ENCODE measurements at regions not wholly inside any gene's neighbourhood (a gene's known extent, or its start where the extent isn't known, plus 50 kb on each side); places are given as distances from the start of the nearest gene placed in this dataset.

DNA sequence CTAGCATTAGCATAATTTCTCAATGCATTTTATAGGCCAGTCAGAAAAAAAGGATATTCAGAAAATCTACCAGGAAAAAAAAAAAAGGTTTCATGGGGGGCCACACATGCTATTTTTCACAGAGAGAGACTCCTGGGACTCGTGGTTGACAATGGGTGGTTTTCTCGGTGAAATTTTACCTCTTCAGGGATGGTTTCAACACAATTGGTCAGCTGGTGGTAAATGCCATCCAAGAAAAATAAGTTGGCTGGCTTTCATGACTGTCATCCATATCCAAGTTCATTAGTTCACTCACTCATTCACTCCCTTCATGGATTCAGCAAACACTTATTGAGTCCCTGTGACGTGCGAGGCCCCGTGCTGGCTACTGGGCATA, 217.3 kb downstream of the SHQ1 start:
- Histone ChIP-seq H2AFZ (ENCODE audit: low read depth, low read length) (no peak overlapping the region), H3K9ac (replicated peaks; ENCODE audit: extremely low read depth, insufficient read depth, low read length) (no peak overlapping the region), H3K4me2 (ENCODE audit: insufficient read depth, low read length) (no peak overlapping the region), H3K4me3 (replicated peaks in 1 of 3; ENCODE audit: insufficient read depth in 1 of 3, low read depth in 1 of 3, low read length in 3 of 3) (no peak overlapping the region), H3K9me3 (replicated peaks; ENCODE audit: control insufficient read depth, insufficient read depth, low read length) (no peaks in the 10 kb centered on the region), H3K9me1 (replicated peaks; ENCODE audit: control insufficient read depth, extremely low read depth, insufficient read depth, low read length) (no peaks in the 10 kb centered on the region), H3K79me2 (ENCODE audit: control insufficient read depth, insufficient read depth, low read length) (no peaks in the 10 kb centered on the region), H3K27me3 (ENCODE audit: control insufficient read depth in 2 of 2, insufficient read depth in 2 of 2, low read length in 2 of 2) (no peaks in the 10 kb centered on the region), H3K4me1 (ENCODE audit: control insufficient read depth, extremely low read depth, insufficient read depth, low read length) (no peaks in the 10 kb centered on the region), H3K36me3 (ENCODE audit: control insufficient read depth in 2 of 2, extremely low read depth in 1 of 2, insufficient read depth in 2 of 2, low read length in 2 of 2) (no peaks in the 10 kb centered on the region), H3K27ac (ENCODE audit: insufficient read depth, low read depth, low read length) (no peak overlapping the region), H4K20me1 (replicated peaks; ENCODE audit: control insufficient read depth, extremely low read depth, insufficient read depth, low read length) (no peaks in the 10 kb centered on the region)
- dilution Hi-C loops (cut with MboI; ENCODE audit: extremely low pct_ligation_motif_present, low sequenced_read_pairs) (no loop called here), intact Hi-C loops (cut with micrococcal nuclease) (no loop called here)
- DNase-seq (ENCODE audit: low read depth, low spot score) = no peak
- TF ChIP-seq FOS (IDR thresholded peaks at IDR 0.05; ENCODE audit: borderline replicate concordance, insufficient read depth, low read length) = no peak
- BruUV-seq (replicated peaks) = no TSS peak
- no peak for FAIRE-seq
- ChIA-PET CTCF (interaction anchor here (2.0 kb wide), 1 partner anchor 35 kb away, joined by 8 read pairs; no protein-coding TSS in a partner anchor), POLR2A (no interaction called here)

DNA sequence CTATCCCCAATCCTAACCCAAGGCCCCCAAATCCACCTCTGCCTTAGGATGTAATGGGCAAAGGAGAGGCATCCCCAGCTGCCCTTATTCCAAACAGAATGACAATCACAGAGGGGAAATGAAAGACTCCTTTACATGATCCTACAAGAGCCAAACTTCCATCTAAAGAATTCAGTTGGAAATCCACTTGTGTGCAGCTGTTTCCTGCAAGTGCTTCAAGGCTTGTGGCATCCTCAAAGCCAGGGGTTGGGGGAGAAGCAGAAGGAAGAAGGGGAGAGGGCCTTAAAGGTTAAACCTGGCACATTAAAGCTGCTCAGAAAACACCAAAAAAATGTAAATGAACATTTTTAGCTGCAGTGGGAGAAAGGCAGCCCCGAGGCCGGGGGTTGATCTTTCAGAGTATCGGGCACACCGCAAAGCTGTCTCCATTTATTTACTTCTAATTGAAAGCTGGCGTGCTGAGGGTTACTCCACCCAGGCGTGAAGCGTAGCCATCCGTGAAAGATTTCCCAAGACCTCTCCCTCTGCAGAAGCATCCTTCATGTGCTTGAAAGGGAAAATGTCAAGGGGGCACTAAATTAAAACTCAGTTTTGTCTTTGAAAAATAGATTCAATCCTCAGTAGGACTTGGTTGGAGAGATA, 217.8 kb downstream of the SHQ1 start:
- Histone ChIP-seq H3K27ac (ENCODE audit: insufficient read depth, low read depth, low read length) (no peak overlapping the region), H3K9me3 (replicated peaks; ENCODE audit: control insufficient read depth, insufficient read depth, low read length) (no peaks in the 10 kb centered on the region), H3K4me1 (ENCODE audit: control insufficient read depth, extremely low read depth, insufficient read depth, low read length) (no peaks in the 10 kb centered on the region), H3K27me3 (ENCODE audit: control insufficient read depth in 2 of 2, insufficient read depth in 2 of 2, low read length in 2 of 2) (no peaks in the 10 kb centered on the region), H3K4me3 (replicated peaks in 1 of 3; ENCODE audit: insufficient read depth in 1 of 3, low read depth in 1 of 3, low read length in 3 of 3) (no peak overlapping the region), H3K4me2 (ENCODE audit: insufficient read depth, low read length) (no peak overlapping the region), H3K9me1 (replicated peaks; ENCODE audit: control insufficient read depth, extremely low read depth, insufficient read depth, low read length) (no peaks in the 10 kb centered on the region), H3K9ac (replicated peaks; ENCODE audit: extremely low read depth, insufficient read depth, low read length) (no peak overlapping the region), H3K79me2 (ENCODE audit: control insufficient read depth, insufficient read depth, low read length) (no peaks in the 10 kb centered on the region), H2AFZ (ENCODE audit: low read depth, low read length) (no peak overlapping the region), H3K36me3 (ENCODE audit: control insufficient read depth in 2 of 2, extremely low read depth in 1 of 2, insufficient read depth in 2 of 2, low read length in 2 of 2) (no peaks in the 10 kb centered on the region), H4K20me1 (replicated peaks; ENCODE audit: control insufficient read depth, extremely low read depth, insufficient read depth, low read length) (no peaks in the 10 kb centered on the region)
- ChIA-PET POLR2A (no interaction called here), CTCF (interaction anchor here (2.0 kb wide), 1 partner anchor 35 kb away, joined by 8 read pairs; no protein-coding TSS in a partner anchor)
- dilution Hi-C loops (cut with MboI; ENCODE audit: extremely low pct_ligation_motif_present, low sequenced_read_pairs) (no loop called here), intact Hi-C loops (cut with micrococcal nuclease) (no loop called here)
- DNase-seq (ENCODE audit: low read depth, low spot score) (no peak), FAIRE-seq (no peak)
- no TSS peak for BruUV-seq (replicated peaks)
- no peak for TF ChIP-seq MYC (IDR thresholded peaks at IDR 0.05; ENCODE audit: low read depth, low read length)
- no peak for TF ChIP-seq POLR2A (IDR thresholded peaks at IDR 0.05; ENCODE audit: low read depth, low read length)
- TF ChIP-seq JUN (IDR thresholded peaks at IDR 0.05; ENCODE audit: borderline replicate concordance, insufficient read depth, insufficient read length, low read depth) = no peak
- TF ChIP-seq FOS (IDR thresholded peaks at IDR 0.05; ENCODE audit: borderline replicate concordance, insufficient read depth, low read length) = no peak
- TF ChIP-seq EZH2 (IDR thresholded peaks at IDR 0.05; ENCODE audit: borderline replicate concordance, low read depth, low read length, severe bottlenecking) = no peak
- TF ChIP-seq GATA2 (IDR thresholded peaks at IDR 0.05; ENCODE audit: insufficient read depth, insufficient read length, low read depth, low read length) = no peak
- TF ChIP-seq, protein P1, sequence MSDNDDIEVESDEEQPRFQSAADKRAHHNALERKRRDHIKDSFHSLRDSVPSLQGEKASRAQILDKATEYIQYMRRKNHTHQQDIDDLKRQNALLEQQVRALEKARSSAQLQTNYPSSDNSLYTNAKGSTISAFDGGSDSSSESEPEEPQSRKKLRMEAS (IDR thresholded peaks at IDR 0.05; ENCODE audit: insufficient read depth, insufficient read length) = no peak
- TF ChIP-seq, protein P2, sequence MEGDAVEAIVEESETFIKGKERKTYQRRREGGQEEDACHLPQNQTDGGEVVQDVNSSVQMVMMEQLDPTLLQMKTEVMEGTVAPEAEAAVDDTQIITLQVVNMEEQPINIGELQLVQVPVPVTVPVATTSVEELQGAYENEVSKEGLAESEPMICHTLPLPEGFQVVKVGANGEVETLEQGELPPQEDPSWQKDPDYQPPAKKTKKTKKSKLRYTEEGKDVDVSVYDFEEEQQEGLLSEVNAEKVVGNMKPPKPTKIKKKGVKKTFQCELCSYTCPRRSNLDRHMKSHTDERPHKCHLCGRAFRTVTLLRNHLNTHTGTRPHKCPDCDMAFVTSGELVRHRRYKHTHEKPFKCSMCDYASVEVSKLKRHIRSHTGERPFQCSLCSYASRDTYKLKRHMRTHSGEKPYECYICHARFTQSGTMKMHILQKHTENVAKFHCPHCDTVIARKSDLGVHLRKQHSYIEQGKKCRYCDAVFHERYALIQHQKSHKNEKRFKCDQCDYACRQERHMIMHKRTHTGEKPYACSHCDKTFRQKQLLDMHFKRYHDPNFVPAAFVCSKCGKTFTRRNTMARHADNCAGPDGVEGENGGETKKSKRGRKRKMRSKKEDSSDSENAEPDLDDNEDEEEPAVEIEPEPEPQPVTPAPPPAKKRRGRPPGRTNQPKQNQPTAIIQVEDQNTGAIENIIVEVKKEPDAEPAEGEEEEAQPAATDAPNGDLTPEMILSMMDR (IDR thresholded peaks at IDR 0.05; ENCODE audit: extremely low read depth in 1 of 2, insufficient read depth in 1 of 2, low read depth in 1 of 2, low read length in 2 of 2) = no peak
- no peak for TF ChIP-seq POLR2AphosphoS5 (IDR thresholded peaks at IDR 0.05; ENCODE audit: insufficient read depth, low read depth, low read length)

Data from endothelial cell of umbilical vein (primary cell).